Left lung (tissue), 4 donors: ENCODE measurements at regions not wholly inside any gene's neighbourhood (a gene's known extent, or its start where the extent isn't known, plus 50 kb on each side); places are given as distances from the start of the nearest gene placed in this dataset.

Experiments
- ATAC-seq: fragments of 200-7000 bp; cut with Tn5 transposase; one replicate; pipeline ENCODE4 v1.9.1; 2020; ENCODE audit warnings: moderate library complexity
- DNase-seq, 4 donors: peaks; one replicate each; pipeline ENCODE4 v3.0.0-alpha.2; 2013 to 2020
- H3K27ac ChIP-seq, 2 donors: fragments of 200-600 bp; sonication (generic) in 1 of 2; one replicate each; pipeline versions ENCODE4 v1.5.0 to v1.8.0; 2020 to 2021
- H3K27me3 ChIP-seq, 2 donors: fragments of 200-600 bp; sonication (generic) in 1 of 2; one replicate each; pipeline versions ENCODE4 v1.5.0 to v1.8.0; 2020 to 2021
- H3K36me3 ChIP-seq, 2 donors: fragments of 200-600 bp; sonication (generic) in 1 of 2; one replicate each; pipeline versions ENCODE4 v1.5.0 to v1.8.0; 2020 to 2021
- H3K4me1 ChIP-seq, 2 donors: fragments of 200-600 bp; one replicate each; pipeline ENCODE4 v1.8.0; 2021
- H3K4me3 ChIP-seq, 2 donors: fragments of 200-600 bp; sonication (generic) in 1 of 2; one replicate each; pipeline versions ENCODE4 v1.5.0 to v1.8.0; 2020 to 2021; ENCODE audit warnings: mild to moderate bottlenecking in 1 of 2
- H3K9me3 ChIP-seq, 2 donors: fragments of 200-600 bp; sonication (generic) in 1 of 2; one replicate each; pipeline versions ENCODE4 v1.5.0 to v1.8.0; 2020 to 2021
- CTCF ChIP-seq, 2 donors: fragments of 200-600 bp; sonication (generic) in 1 of 2; IDR thresholded peaks; one replicate each; pipeline versions ENCODE4 v1.5.0 to v1.8.0; 2021; ENCODE audit warnings: antibody characterized with exemption in 2 of 2
- intact Hi-C, 2 donors: fragments of 100-400 bp; cut with DNase I; formaldehyde crosslinking; loops; one replicate each; pipeline versions ENCODE4 v1.11.2 to v1.14.2; 2022
- donor health status: DM: no; HTN: yes; CAD: no.
- donor health status: DM: no; HTN: no; CAD: no.

DNA sequence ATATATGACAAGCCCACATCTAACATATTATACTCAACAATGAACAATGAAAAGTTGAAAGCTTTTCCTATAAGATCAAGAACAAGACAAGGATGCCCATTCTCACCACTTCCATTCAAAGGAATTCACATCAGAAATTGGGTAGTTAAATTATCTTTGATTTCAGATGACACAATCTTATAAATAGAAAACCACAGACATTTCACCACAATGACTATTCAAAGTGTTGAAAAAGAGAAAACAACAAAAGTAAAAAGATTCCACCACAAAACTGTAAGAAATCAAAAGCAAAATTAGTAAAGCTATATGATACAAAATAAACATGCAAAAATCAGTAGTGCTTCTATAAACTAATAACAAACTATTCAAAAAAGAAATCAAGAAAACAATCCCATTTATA lies 279.7 kb upstream of the MYT1L start:
- no peaks in the 10 kb centered on the region for H3K4me1 ChIP-seq
- intact Hi-C loops: no loop called here
- H3K4me3 ChIP-seq: no peak overlapping the region
- no peak overlapping the region for H3K27ac ChIP-seq
- DNase-seq (no peak), ATAC-seq (no peak)
- no peaks in the 10 kb centered on the region for H3K36me3 ChIP-seq
- H3K27me3 ChIP-seq: peaks cover 0 to 6% of the 10 kb centered on the region in 2 donors
- TF ChIP-seq CTCF (IDR thresholded peaks at IDR 0.05): no peak
- H3K9me3 ChIP-seq: no peaks in the 10 kb centered on the region

GRCh38 chr2:2600366-2600765 lies 269.3 kb upstream of the MYT1L start:
- TF ChIP-seq CTCF (IDR thresholded peaks at IDR 0.05): no peak
- Histone ChIP-seq H3K27me3 (peaks cover 0 to 16% of the 10 kb centered on the region in 2 donors), H3K9me3 (peaks cover 0 to 10% of the 10 kb centered on the region in 2 donors), H3K36me3 (no peaks in the 10 kb centered on the region), H3K4me3 (no peak overlapping the region), H3K4me1 (no peaks in the 10 kb centered on the region), H3K27ac (no peak overlapping the region)
- ATAC-seq (no peak), DNase-seq (peak in 2 of 4 donors; percentile 48 to 49)
- intact Hi-C loops: no loop called here

DNA sequence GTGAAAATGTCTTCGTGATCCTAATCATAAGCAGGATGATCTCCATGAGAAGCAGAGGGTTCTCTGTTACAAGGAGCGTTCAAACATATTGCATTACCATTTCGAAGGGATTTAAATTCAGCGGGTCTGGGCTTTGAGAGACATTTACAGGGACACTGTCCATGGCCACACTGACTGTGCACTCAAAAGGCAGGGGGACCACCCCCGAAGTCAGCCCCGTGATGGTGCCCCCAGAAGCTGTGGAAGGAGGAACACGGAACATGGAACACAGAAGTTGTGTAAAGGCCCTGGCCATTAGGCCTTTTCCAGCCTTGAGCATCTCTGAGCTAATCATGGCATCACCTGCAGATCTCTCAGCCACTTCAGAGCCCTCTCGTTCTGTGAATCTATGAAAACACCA lies 268.4 kb upstream of the MYT1L start:
- no peak for TF ChIP-seq CTCF (IDR thresholded peaks at IDR 0.05)
- intact Hi-C loops: no loop called here
- H3K9me3 ChIP-seq: peaks cover 0 to 10% of the 10 kb centered on the region in 2 donors

DNA sequence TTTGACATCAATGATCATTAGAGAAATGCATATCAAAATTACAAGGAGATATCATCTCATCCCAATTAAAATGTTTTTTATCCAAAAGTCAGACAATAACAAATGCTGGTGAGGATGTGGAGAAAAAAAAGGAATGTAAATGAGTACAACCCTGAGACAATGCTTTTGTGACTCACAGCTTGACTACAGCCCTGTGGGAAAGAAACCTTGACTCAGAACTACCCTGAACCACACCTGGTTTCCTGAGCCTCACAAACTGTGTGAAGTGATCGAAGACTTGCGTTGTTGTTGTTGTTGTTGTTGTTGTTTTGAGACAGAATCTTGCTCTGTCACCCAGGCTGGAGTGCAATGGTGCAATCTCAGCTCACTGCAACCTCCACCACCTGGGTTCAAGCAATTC lies 266.6 kb upstream of the MYT1L start:
- no peak overlapping the region for H3K4me3 ChIP-seq
- H3K27me3 ChIP-seq: peaks cover 0 to 5% of the 10 kb centered on the region in 2 donors
- H3K4me1 ChIP-seq: no peaks in the 10 kb centered on the region
- H3K9me3 ChIP-seq: peaks cover 0 to 10% of the 10 kb centered on the region in 2 donors
- H3K36me3 ChIP-seq: no peaks in the 10 kb centered on the region
- DNase-seq (no peak), ATAC-seq (no peak)
- TF ChIP-seq CTCF (IDR thresholded peaks at IDR 0.05): no peak
- intact Hi-C loops: no loop called here
- H3K27ac ChIP-seq: no peak overlapping the region

More for the DNA sequence above, 268.4 kb upstream of the MYT1L start:
- DNase-seq (no peak), ATAC-seq (no peak)
- H3K4me3 ChIP-seq: no peak overlapping the region
- no peaks in the 10 kb centered on the region for H3K4me1 ChIP-seq
- H3K27ac ChIP-seq: no peak overlapping the region
- no peaks in the 10 kb centered on the region for H3K36me3 ChIP-seq
- H3K27me3 ChIP-seq: peaks cover 0 to 7% of the 10 kb centered on the region in 2 donors

DNA sequence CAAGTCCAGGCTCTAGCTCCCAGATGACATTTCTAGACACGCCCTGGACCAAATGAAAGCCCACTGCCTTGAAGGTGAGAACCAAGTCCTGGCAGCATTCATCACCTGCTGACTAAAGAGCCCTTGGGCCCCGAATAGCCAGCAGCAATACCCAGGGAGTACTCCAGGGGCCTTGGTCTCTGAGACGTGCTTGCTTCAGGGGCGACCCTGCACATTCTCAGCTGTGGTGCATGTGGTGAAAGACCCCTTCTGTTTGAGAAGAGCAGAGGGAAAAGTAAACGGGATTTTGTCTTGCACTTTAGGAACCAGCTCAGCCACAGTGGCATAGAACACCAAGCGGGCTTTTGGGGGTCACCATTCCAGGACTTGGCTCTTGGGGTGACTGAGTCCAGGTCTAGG lies 260.5 kb upstream of the MYT1L start:
- no peak overlapping the region for H3K27ac ChIP-seq
- ATAC-seq (no peak), DNase-seq (no peak)
- intact Hi-C loops: no loop called here
- no peaks in the 10 kb centered on the region for H3K27me3 ChIP-seq
- no peak for TF ChIP-seq CTCF (IDR thresholded peaks at IDR 0.05)
- H3K4me3 ChIP-seq: no peak overlapping the region
- H3K9me3 ChIP-seq: peaks cover 0 to 10% of the 10 kb centered on the region in 2 donors
- no peaks in the 10 kb centered on the region for H3K36me3 ChIP-seq
- H3K4me1 ChIP-seq: no peaks in the 10 kb centered on the region
